Colonic mucosa (tissue), 4 donors: ENCODE measurements at regions not wholly inside any gene's neighbourhood (a gene's known extent, or its start where the extent isn't known, plus 50 kb on each side); places are given as distances from the start of the nearest gene placed in this dataset.
"Not testable (repeated sequence)": the region's sequence is repeated elsewhere in the genome, so short reads cannot be mapped to it uniquely, and the experiment has no call there.

ENCODE experiments used
- DNase-seq: peaks from one replicate; pipeline ENCODE4 v3.0.0-alpha.2; 2020
- H3K27ac ChIP-seq: fragments of 200-600 bp; one replicate; pipeline ENCODE4 v1.8.0; 2021
- H3K27me3 ChIP-seq: fragments of 200-600 bp; one replicate; pipeline ENCODE4 v1.8.0; 2021
- H3K36me3 ChIP-seq: fragments of 200-600 bp; one replicate; pipeline ENCODE4 v1.8.0; 2021
- H3K4me1 ChIP-seq: fragments of 200-600 bp; one replicate; pipeline ENCODE4 v1.8.0; 2021; ENCODE audit warnings: mild to moderate bottlenecking
- H3K4me3 ChIP-seq: fragments of 200-600 bp; one replicate; pipeline ENCODE4 v1.8.0; 2021
- H3K9ac ChIP-seq, 2 donors: one replicate each; pipeline ENCODE4 v1.7.0; 2013; ENCODE audit warnings: control low read depth in 2 of 2, low read depth in 2 of 2, low read length in 2 of 2
- H3K9me3 ChIP-seq: fragments of 200-600 bp; one replicate; pipeline ENCODE4 v1.8.0; 2021
- CTCF ChIP-seq: fragments of 200-600 bp; IDR thresholded peaks from one replicate; pipeline ENCODE4 v1.8.0; 2022; ENCODE audit warnings: antibody characterized with exemption, mild to moderate bottlenecking
- intact Hi-C: fragments of 100-400 bp; cut with DNase I; formaldehyde crosslinking; loops from one replicate; pipeline ENCODE4 v1.14.1; 2022
- donor health status: healthy.
- donor health status: DM: no; HTN: no; CAD: no.
- donor health status: DM: no; HTN: no; CAD: no.

- no peak for DNase-seq
- no peak for TF ChIP-seq CTCF
- intact Hi-C loops = no loop called here
- Histone ChIP-seq H3K36me3 (no peaks in the 10 kb centered on the region), H3K4me3 (no peak overlapping the region), H3K4me1 (no peaks in the 10 kb centered on the region), H3K27me3 (no peaks in the 10 kb centered on the region), H3K27ac (no peak overlapping the region), H3K9me3 (no peaks in the 10 kb centered on the region), H3K9ac (no peak overlapping the region)
Measured at GRCh38 chr4:79747252-79747651, 325.8 kb downstream of the ANTXR2 start.

GRCh38 chr4:79743014-79743413 is 330.0 kb downstream of the ANTXR2 start:
- no peak overlapping the region for H3K4me3 ChIP-seq
- H3K9me3 ChIP-seq = no peaks in the 10 kb centered on the region
- no peaks in the 10 kb centered on the region for H3K36me3 ChIP-seq
- no peak overlapping the region for H3K9ac ChIP-seq
- intact Hi-C loops = no loop called here
- no peak for TF ChIP-seq CTCF
- no peaks in the 10 kb centered on the region for H3K27me3 ChIP-seq
- no peak overlapping the region for H3K27ac ChIP-seq
- no peaks in the 10 kb centered on the region for H3K4me1 ChIP-seq
- DNase-seq = no peak

GRCh38 chr4:79739912-79740311 is 331.9 kb upstream of the GK2 start:
- no peak for TF ChIP-seq CTCF

GRCh38 chr4:79723507-79723906 is 315.5 kb upstream of the GK2 start:
- H3K9ac ChIP-seq = no peak overlapping the region
- intact Hi-C loops = no loop called here
- TF ChIP-seq CTCF = no peak
- H3K4me3 ChIP-seq = no peak overlapping the region
- no peaks in the 10 kb centered on the region for H3K27me3 ChIP-seq
- H3K9me3 ChIP-seq = no peaks in the 10 kb centered on the region
- H3K36me3 ChIP-seq = no peaks in the 10 kb centered on the region
- no peak overlapping the region for H3K27ac ChIP-seq
- no peak for DNase-seq
- no peaks in the 10 kb centered on the region for H3K4me1 ChIP-seq

More at GRCh38 chr4:79739912-79740311, 331.9 kb upstream of the GK2 start:
- Histone ChIP-seq H3K9ac (no peak overlapping the region), H3K4me1 (no peaks in the 10 kb centered on the region), H3K4me3 (no peak overlapping the region), H3K27ac (no peak overlapping the region), H3K27me3 (no peaks in the 10 kb centered on the region), H3K9me3 (no peaks in the 10 kb centered on the region), H3K36me3 (no peaks in the 10 kb centered on the region)
- no peak for DNase-seq
- intact Hi-C loops = no loop called here

DNA sequence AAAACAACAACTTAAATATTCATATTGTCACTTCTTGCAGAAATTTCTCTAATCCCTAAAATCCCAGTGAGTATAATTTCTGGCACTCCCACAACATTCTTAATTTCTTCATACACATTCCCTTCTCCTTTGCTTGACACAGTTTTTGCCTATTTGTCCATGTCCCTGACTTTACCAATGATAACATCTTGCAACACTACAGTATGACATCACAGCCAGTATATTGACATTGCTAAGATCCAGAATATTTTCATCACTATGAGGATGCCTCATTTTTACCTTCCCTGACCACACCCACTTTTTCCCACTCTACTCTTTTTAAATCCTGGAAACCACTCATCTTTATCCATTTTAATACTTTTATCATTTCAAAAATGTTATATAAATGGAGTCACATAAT is 292.3 kb upstream of the GK2 start:
- intact Hi-C loops = no loop called here
- no peak overlapping the region for H3K4me3 ChIP-seq
- no peak for TF ChIP-seq CTCF

DNA sequence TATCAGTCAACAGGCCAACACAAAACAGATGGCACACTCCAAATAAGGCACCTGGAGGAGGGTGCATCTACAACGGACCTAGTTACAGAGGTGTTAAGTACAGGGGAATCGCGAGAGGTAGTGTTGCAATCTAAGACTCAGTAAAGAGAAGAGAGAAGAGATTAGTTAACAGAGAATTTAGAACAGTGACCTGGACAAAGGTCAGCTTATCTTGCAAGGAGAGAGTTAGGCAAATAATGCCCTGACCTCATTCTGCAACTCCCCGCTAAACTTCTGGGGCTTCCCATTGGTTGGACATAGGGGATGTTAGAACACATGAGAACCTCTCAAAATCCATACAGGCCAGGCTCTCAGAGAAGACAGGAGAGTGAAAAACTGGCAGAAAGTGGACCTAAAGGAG is 289.4 kb upstream of the GK2 start:
- Histone ChIP-seq H3K9me3 (no peaks in the 10 kb centered on the region), H3K4me1 (no peaks in the 10 kb centered on the region), H3K4me3 (no peak overlapping the region), H3K27ac (no peak overlapping the region), H3K27me3 (no peaks in the 10 kb centered on the region), H3K9ac (no peak overlapping the region), H3K36me3 (no peaks in the 10 kb centered on the region)
- TF ChIP-seq CTCF = no peak
- intact Hi-C loops = no loop called here
- no peak for DNase-seq

More for the DNA sequence above, 292.3 kb upstream of the GK2 start:
- Histone ChIP-seq H3K36me3 (no peaks in the 10 kb centered on the region), H3K27ac (no peak overlapping the region), H3K9ac (no peak overlapping the region), H3K9me3 (no peaks in the 10 kb centered on the region), H3K4me1 (no peaks in the 10 kb centered on the region), H3K27me3 (no peaks in the 10 kb centered on the region)
- DNase-seq = no peak

DNA sequence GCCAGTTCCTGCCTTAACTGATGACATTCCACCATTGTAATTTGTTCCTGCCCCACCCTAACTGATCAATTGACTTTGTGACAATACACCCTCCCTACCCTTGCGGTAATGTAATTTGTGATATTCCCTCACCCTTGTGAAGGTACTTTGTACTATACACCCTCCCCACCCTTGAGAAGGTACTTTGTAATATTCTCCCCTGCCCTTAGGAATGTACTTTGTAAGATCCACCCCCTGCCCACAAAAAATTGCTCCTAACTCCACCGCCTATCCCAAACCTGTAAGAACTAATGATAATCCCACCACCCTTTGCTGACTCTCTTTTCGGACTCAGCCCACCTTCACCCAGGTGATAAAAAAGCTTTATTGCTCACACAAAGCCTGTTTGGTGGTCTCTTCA is 288.5 kb upstream of the GK2 start:
- H3K27me3 ChIP-seq, intact Hi-C loops, H3K27ac ChIP-seq, H3K4me3 ChIP-seq, H3K4me1 ChIP-seq, H3K9me3 ChIP-seq, DNase-seq, H3K9ac ChIP-seq, H3K36me3 ChIP-seq: not testable (repeated sequence)
